ENCODE measurements at regions not wholly inside any gene's neighbourhood (a gene's known extent, or its start where the extent isn't known, plus 50 kb on each side); places are given as distances from the start of the nearest gene placed in this dataset.

DNA sequence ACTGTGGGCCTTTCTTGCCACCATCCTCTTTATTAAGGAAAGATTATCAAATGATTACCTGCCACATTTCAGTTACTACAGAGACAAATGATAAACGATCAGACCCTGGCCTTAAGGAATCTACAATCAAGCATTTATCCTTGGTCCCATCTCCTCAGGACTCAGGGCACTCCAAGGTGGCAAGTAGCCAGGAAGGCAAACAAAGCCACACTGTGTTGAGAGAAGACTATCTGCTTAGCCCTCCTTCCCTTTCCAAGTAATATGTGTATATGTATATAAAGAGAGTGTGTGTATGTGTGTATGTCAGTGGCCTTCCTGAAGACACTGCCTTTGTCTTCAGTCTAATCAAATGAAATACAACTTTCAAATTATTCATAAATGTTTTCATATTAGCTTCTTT, 490.1 kb upstream of the ATP11B start:
- intact Hi-C loops (cut with micrococcal nuclease; ENCODE audit: unreplicated experiment), result no loop called here
- ChIA-PET CTCF (no interaction called here), POLR2A (ENCODE audit: low non-redundant PET) (no interaction called here)
- peaks cover 3% of the 10 kb centered on the region for H3K27me3 ChIP-seq (replicated peaks; ENCODE audit: insufficient read depth, low read depth, low read length, poor library complexity)
- H3K9me3 ChIP-seq (ENCODE audit: low read depth, low read length, poor library complexity, severe bottlenecking), result no peaks in the 10 kb centered on the region
- TF ChIP-seq, protein P1, sequence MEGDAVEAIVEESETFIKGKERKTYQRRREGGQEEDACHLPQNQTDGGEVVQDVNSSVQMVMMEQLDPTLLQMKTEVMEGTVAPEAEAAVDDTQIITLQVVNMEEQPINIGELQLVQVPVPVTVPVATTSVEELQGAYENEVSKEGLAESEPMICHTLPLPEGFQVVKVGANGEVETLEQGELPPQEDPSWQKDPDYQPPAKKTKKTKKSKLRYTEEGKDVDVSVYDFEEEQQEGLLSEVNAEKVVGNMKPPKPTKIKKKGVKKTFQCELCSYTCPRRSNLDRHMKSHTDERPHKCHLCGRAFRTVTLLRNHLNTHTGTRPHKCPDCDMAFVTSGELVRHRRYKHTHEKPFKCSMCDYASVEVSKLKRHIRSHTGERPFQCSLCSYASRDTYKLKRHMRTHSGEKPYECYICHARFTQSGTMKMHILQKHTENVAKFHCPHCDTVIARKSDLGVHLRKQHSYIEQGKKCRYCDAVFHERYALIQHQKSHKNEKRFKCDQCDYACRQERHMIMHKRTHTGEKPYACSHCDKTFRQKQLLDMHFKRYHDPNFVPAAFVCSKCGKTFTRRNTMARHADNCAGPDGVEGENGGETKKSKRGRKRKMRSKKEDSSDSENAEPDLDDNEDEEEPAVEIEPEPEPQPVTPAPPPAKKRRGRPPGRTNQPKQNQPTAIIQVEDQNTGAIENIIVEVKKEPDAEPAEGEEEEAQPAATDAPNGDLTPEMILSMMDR (conservative IDR thresholded peaks at IDR 0.05; ENCODE audit: low read depth, low read length), result no peak
- TF ChIP-seq EZH2 (IDR thresholded peaks at IDR 0.05; ENCODE audit: borderline replicate concordance, low read depth, low read length, poor library complexity, severe bottlenecking), result no peak
- H3K4me3 ChIP-seq (ENCODE audit: low read depth, low read length, poor library complexity, severe bottlenecking), result no peak overlapping the region
- BruUV-seq (replicated peaks), result no TSS peak
- H3K4me1 ChIP-seq (ENCODE audit: insufficient read depth, low read length, poor library complexity, severe bottlenecking), result no peaks in the 10 kb centered on the region
- no peak for DNase-seq (ENCODE audit: low spot score)
- H3K27ac ChIP-seq (ENCODE audit: low read depth, low read length, poor library complexity, severe bottlenecking), result no peak overlapping the region
- no peaks in the 10 kb centered on the region for H3K36me3 ChIP-seq (ENCODE audit: insufficient read depth, low read length, poor library complexity, severe bottlenecking)

DNA sequence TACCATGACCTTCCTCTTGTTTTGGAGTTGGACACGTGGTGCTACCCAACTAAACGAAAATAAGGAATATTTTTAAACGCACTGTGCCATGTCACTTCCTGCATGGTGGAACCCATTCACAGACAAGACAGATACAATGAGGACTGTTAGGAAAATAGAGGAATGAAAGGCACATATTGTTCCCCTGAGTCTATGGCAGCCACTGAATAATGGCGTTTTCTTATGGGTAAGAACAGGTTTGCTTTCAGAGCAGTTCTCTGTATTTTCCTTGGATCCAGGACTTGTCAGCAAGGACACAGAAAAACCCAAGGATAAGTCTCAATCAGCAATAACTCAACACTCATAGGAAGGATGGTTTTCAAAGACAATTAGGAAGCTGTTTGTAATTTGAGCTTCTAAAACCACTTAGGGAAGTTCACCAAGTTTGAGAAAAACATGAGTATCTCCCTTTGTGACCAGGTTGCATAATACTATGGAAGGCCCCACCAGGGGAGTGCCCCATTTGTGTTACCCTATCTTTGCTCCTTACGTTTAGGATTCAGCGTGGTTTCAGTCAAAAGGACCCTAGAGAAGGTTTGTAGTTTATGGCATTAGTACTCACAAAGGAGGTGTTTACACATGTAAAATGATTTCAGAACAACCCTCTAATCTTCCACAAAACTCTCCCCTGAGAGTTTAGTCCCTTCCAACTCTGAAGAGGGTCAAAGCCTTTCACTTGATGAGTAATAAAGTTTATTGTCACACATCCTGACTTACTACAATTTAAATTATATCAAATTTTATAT, 487.2 kb upstream of the ATP11B start:
- Histone ChIP-seq H3K4me1 (ENCODE audit: insufficient read depth, low read length, poor library complexity, severe bottlenecking) (no peaks in the 10 kb centered on the region), H3K9me3 (ENCODE audit: low read depth, low read length, poor library complexity, severe bottlenecking) (no peaks in the 10 kb centered on the region), H3K27ac (ENCODE audit: low read depth, low read length, poor library complexity, severe bottlenecking) (no peak overlapping the region), H3K4me3 (ENCODE audit: low read depth, low read length, poor library complexity, severe bottlenecking) (no peak overlapping the region), H3K36me3 (ENCODE audit: insufficient read depth, low read length, poor library complexity, severe bottlenecking) (no peaks in the 10 kb centered on the region), H3K27me3 (replicated peaks; ENCODE audit: insufficient read depth, low read depth, low read length, poor library complexity) (peaks cover 3% of the 10 kb centered on the region)
- TF ChIP-seq, protein P1 (conservative IDR thresholded peaks at IDR 0.05; ENCODE audit: low read depth, low read length), result no peak
- TF ChIP-seq EZH2 (IDR thresholded peaks at IDR 0.05; ENCODE audit: borderline replicate concordance, low read depth, low read length, poor library complexity, severe bottlenecking), result no peak
- ChIA-PET CTCF (no interaction called here), POLR2A (ENCODE audit: low non-redundant PET) (no interaction called here)
- DNase-seq (ENCODE audit: low spot score), result no peak
- no TSS peak for BruUV-seq (replicated peaks)
- intact Hi-C loops (cut with micrococcal nuclease; ENCODE audit: unreplicated experiment), result no loop called here

DNA sequence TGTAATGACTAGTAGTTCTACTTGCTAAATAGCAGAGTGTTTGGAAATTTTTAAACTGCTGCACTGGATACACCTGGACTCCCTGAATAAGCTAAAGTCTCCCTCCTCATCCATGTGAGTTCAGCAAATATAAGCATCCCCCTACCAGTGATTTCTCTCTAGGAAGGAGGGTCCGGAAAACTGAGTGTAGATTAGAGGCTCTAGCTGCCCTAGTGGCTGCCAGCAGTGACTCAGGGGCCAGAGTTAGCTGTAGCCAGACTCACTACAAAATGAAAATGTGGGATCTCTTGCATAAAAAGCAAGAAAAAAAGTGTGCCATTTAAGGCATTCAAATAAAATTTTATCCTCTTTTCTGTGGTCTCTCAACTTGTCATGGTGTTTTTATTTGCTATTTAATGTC, 485.0 kb upstream of the ATP11B start:
- BruUV-seq (replicated peaks), result no TSS peak
- DNase-seq (ENCODE audit: low spot score), result no peak
- no peaks in the 10 kb centered on the region for H3K4me1 ChIP-seq (ENCODE audit: insufficient read depth, low read length, poor library complexity, severe bottlenecking)
- TF ChIP-seq, protein P1 (conservative IDR thresholded peaks at IDR 0.05; ENCODE audit: low read depth, low read length), result no peak
- TF ChIP-seq EZH2 (IDR thresholded peaks at IDR 0.05; ENCODE audit: borderline replicate concordance, low read depth, low read length, poor library complexity, severe bottlenecking), result no peak
- intact Hi-C loops (cut with micrococcal nuclease; ENCODE audit: unreplicated experiment), result no loop called here
- H3K27me3 ChIP-seq (replicated peaks; ENCODE audit: insufficient read depth, low read depth, low read length, poor library complexity), result no peaks in the 10 kb centered on the region
- H3K36me3 ChIP-seq (ENCODE audit: insufficient read depth, low read length, poor library complexity, severe bottlenecking), result no peaks in the 10 kb centered on the region
- ChIA-PET CTCF (no interaction called here), POLR2A (ENCODE audit: low non-redundant PET) (no interaction called here)
- H3K4me3 ChIP-seq (ENCODE audit: low read depth, low read length, poor library complexity, severe bottlenecking), result no peak overlapping the region
- no peak overlapping the region for H3K27ac ChIP-seq (ENCODE audit: low read depth, low read length, poor library complexity, severe bottlenecking)
- H3K9me3 ChIP-seq (ENCODE audit: low read depth, low read length, poor library complexity, severe bottlenecking), result no peaks in the 10 kb centered on the region
